ENCODE measurements at regions not wholly inside any gene's neighbourhood (a gene's known extent, or its start where the extent isn't known, plus 50 kb on each side); places are given as distances from the start of the nearest gene placed in this dataset.

DNA sequence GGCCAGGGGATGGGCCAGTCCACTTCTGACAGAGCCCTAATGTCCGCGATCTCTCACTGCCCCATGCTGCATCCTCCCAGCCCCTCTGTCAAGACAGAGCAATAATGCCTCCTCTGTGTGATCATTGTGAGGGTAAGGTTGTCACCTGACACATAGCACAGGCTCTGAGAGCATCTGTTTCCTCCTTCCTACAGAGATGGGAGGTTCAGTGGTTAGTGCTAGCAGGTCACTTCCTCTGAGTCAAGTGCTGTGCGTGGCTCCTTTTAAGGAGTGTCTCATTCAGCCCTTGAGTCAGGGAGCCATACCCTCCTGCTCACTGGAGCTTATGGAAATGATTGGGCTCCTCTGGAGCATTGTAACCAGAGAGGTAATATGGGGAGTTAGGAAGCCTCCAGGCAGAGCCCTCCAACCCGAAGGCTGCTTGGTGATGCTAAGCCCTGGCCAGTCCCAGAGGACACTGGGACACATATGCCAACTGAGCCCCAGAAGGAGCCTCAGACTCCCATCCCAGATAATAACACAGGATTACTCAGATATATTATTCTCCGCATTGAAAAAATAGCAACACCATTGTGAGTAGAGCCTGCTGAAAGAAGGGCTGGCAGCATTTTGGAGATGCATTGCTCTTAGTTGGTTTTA, 189.0 kb downstream of the GALNT1 start:
- H3K79me2 ChIP-seq (ENCODE audit: control insufficient read depth, insufficient read depth, low read length): no peaks in the 10 kb centered on the region
- no peak for DNase-seq (ENCODE audit: low read depth, low spot score)
- intact Hi-C loops (cut with micrococcal nuclease) (no loop called here), dilution Hi-C loops (cut with MboI; ENCODE audit: extremely low pct_ligation_motif_present, low sequenced_read_pairs) (no loop called here)
- H2AFZ ChIP-seq (ENCODE audit: low read depth, low read length): no peak overlapping the region
- H3K9me1 ChIP-seq (replicated peaks; ENCODE audit: control insufficient read depth, extremely low read depth, insufficient read depth, low read length): no peaks in the 10 kb centered on the region
- no peaks in the 10 kb centered on the region for H3K4me1 ChIP-seq (ENCODE audit: control insufficient read depth, extremely low read depth, insufficient read depth, low read length)
- TF ChIP-seq POLR2AphosphoS5 (IDR thresholded peaks at IDR 0.05; ENCODE audit: insufficient read depth, low read depth, low read length): no peak
- TF ChIP-seq FOS (IDR thresholded peaks at IDR 0.05; ENCODE audit: borderline replicate concordance, insufficient read depth, low read length): peak; percentile 12
- TF ChIP-seq, protein P1, sequence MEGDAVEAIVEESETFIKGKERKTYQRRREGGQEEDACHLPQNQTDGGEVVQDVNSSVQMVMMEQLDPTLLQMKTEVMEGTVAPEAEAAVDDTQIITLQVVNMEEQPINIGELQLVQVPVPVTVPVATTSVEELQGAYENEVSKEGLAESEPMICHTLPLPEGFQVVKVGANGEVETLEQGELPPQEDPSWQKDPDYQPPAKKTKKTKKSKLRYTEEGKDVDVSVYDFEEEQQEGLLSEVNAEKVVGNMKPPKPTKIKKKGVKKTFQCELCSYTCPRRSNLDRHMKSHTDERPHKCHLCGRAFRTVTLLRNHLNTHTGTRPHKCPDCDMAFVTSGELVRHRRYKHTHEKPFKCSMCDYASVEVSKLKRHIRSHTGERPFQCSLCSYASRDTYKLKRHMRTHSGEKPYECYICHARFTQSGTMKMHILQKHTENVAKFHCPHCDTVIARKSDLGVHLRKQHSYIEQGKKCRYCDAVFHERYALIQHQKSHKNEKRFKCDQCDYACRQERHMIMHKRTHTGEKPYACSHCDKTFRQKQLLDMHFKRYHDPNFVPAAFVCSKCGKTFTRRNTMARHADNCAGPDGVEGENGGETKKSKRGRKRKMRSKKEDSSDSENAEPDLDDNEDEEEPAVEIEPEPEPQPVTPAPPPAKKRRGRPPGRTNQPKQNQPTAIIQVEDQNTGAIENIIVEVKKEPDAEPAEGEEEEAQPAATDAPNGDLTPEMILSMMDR (IDR thresholded peaks at IDR 0.05; ENCODE audit: extremely low read depth in 1 of 2, insufficient read depth in 1 of 2, low read depth in 1 of 2, low read length in 2 of 2): no peak
- no peak for TF ChIP-seq MYC (IDR thresholded peaks at IDR 0.05; ENCODE audit: low read depth, low read length)
- H4K20me1 ChIP-seq (replicated peaks; ENCODE audit: control insufficient read depth, extremely low read depth, insufficient read depth, low read length): no peaks in the 10 kb centered on the region
- H3K36me3 ChIP-seq (ENCODE audit: control insufficient read depth in 2 of 2, extremely low read depth in 1 of 2, insufficient read depth in 2 of 2, low read length in 2 of 2): no peaks in the 10 kb centered on the region
- H3K9ac ChIP-seq (replicated peaks; ENCODE audit: extremely low read depth, insufficient read depth, low read length): no peak overlapping the region
- no peak overlapping the region for H3K4me2 ChIP-seq (ENCODE audit: insufficient read depth, low read length)
- no peak overlapping the region for H3K4me3 ChIP-seq (replicated peaks in 1 of 3; ENCODE audit: insufficient read depth in 1 of 3, low read depth in 1 of 3, low read length in 3 of 3)
- FAIRE-seq: no peak
- no TSS peak for BruUV-seq (replicated peaks)
- H3K27me3 ChIP-seq (ENCODE audit: control insufficient read depth in 2 of 2, insufficient read depth in 2 of 2, low read length in 2 of 2): peaks cover 2 to 3% of the 10 kb centered on the region in 2 experiments
- no peaks in the 10 kb centered on the region for H3K9me3 ChIP-seq (replicated peaks; ENCODE audit: control insufficient read depth, insufficient read depth, low read length)
- ChIA-PET POLR2A (no interaction called here), CTCF (interaction anchor here (2.4 kb wide), 1 partner anchor 14 kb away, joined by 8 read pairs; no protein-coding TSS in a partner anchor)
- H3K27ac ChIP-seq (ENCODE audit: insufficient read depth, low read depth, low read length): no peak overlapping the region

DNA sequence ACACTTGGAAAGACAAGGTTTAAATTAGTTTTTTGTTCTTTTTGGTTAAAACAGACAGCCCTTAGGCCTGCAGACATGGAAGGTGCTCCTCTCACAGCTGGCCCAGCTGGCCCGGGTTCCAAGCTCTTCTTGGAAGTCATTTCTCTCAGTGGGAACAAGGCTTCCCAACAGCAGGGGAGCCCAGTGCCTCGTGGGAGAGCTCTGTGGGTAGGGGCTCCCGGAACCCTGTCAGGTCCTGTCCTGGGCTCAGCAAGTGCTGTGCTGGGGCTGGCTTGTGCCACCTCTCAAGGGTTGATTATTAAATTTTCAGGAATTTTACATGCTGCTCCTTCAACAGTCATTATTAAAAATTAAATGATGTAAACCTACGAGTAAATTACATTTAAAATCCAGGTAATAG, 189.6 kb downstream of the GALNT1 start:
- no peak overlapping the region for H3K4me3 ChIP-seq (replicated peaks in 1 of 3; ENCODE audit: insufficient read depth in 1 of 3, low read depth in 1 of 3, low read length in 3 of 3)
- intact Hi-C loops (cut with micrococcal nuclease): no loop called here

More for the DNA sequence above, 189.6 kb downstream of the GALNT1 start:
- Histone ChIP-seq H3K4me2 (ENCODE audit: insufficient read depth, low read length) (no peak overlapping the region), H3K27me3 (ENCODE audit: control insufficient read depth in 2 of 2, insufficient read depth in 2 of 2, low read length in 2 of 2) (peaks cover 2 to 3% of the 10 kb centered on the region in 2 experiments), H2AFZ (ENCODE audit: low read depth, low read length) (no peak overlapping the region), H3K9ac (replicated peaks; ENCODE audit: extremely low read depth, insufficient read depth, low read length) (no peak overlapping the region), H3K9me1 (replicated peaks; ENCODE audit: control insufficient read depth, extremely low read depth, insufficient read depth, low read length) (no peaks in the 10 kb centered on the region), H4K20me1 (replicated peaks; ENCODE audit: control insufficient read depth, extremely low read depth, insufficient read depth, low read length) (no peaks in the 10 kb centered on the region), H3K27ac (ENCODE audit: insufficient read depth, low read depth, low read length) (no peak overlapping the region), H3K4me1 (ENCODE audit: control insufficient read depth, extremely low read depth, insufficient read depth, low read length) (no peaks in the 10 kb centered on the region), H3K9me3 (replicated peaks; ENCODE audit: control insufficient read depth, insufficient read depth, low read length) (no peaks in the 10 kb centered on the region), H3K79me2 (ENCODE audit: control insufficient read depth, insufficient read depth, low read length) (no peaks in the 10 kb centered on the region), H3K36me3 (ENCODE audit: control insufficient read depth in 2 of 2, extremely low read depth in 1 of 2, insufficient read depth in 2 of 2, low read length in 2 of 2) (no peaks in the 10 kb centered on the region)
- TF ChIP-seq GATA2 (IDR thresholded peaks at IDR 0.05; ENCODE audit: insufficient read depth, insufficient read length, low read depth, low read length) (no peak), JUN (IDR thresholded peaks at IDR 0.05; ENCODE audit: borderline replicate concordance, insufficient read depth, insufficient read length, low read depth) (no peak), EZH2 (IDR thresholded peaks at IDR 0.05; ENCODE audit: borderline replicate concordance, low read depth, low read length, severe bottlenecking) (no peak), FOS (IDR thresholded peaks at IDR 0.05; ENCODE audit: borderline replicate concordance, insufficient read depth, low read length) (no peak), POLR2AphosphoS5 (IDR thresholded peaks at IDR 0.05; ENCODE audit: insufficient read depth, low read depth, low read length) (no peak), POLR2A (IDR thresholded peaks at IDR 0.05; ENCODE audit: low read depth, low read length) (no peak), MYC (IDR thresholded peaks at IDR 0.05; ENCODE audit: low read depth, low read length) (no peak)
- TF ChIP-seq, protein P2, sequence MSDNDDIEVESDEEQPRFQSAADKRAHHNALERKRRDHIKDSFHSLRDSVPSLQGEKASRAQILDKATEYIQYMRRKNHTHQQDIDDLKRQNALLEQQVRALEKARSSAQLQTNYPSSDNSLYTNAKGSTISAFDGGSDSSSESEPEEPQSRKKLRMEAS (IDR thresholded peaks at IDR 0.05; ENCODE audit: insufficient read depth, insufficient read length): no peak
- TF ChIP-seq, protein P1 (IDR thresholded peaks at IDR 0.05; ENCODE audit: extremely low read depth in 1 of 2, insufficient read depth in 1 of 2, low read depth in 1 of 2, low read length in 2 of 2): no peak
- dilution Hi-C loops (cut with MboI; ENCODE audit: extremely low pct_ligation_motif_present, low sequenced_read_pairs): no loop called here
- POLR2A ChIA-PET: no interaction called here
- FAIRE-seq: no peak
- no TSS peak for BruUV-seq (replicated peaks)
- DNase-seq (ENCODE audit: low read depth, low spot score): no peak
- CTCF ChIA-PET: interaction anchor here (2.4 kb wide), 1 partner anchor 15 kb away, joined by 8 read pairs; no protein-coding TSS in a partner anchor

Data from endothelial cell of umbilical vein (primary cell).